Kidney (tissue), 13 donors: ENCODE measurements at regions not wholly inside any gene's neighbourhood (a gene's known extent, or its start where the extent isn't known, plus 50 kb on each side); places are given as distances from the start of the nearest gene placed in this dataset.

ENCODE experiments used
- DNase-seq, 5 donors: peaks; one replicate each; pipeline ENCODE4 v3.0.0-alpha.2; 2013 to 2020
- FAIRE-seq: peaks from 2 replicates; lab custom pipeline; 2012; peaks lifted over from hg19 to GRCh38; lab: Jason Lieb, UNC
- H3K27ac ChIP-seq, 2 donors: one replicate each; pipeline ENCODE4 v1.7.0; 2013; ENCODE audit warnings: low read depth in 2 of 2, low read length in 2 of 2, inconsistent platforms in 1 of 2
- H3K27me3 ChIP-seq: one replicate; pipeline ENCODE4 v1.7.1; 2013; ENCODE audit warnings: low read length, inconsistent platforms; ENCODE audit not compliant: control insufficient read depth, insufficient read depth
- H3K36me3 ChIP-seq, 3 donors: one replicate each; pipeline versions ENCODE4 v1.7.0 to v1.7.1; 2013; ENCODE audit warnings: low read length in 3 of 3, control low read depth in 1 of 3, inconsistent platforms in 1 of 3; ENCODE audit not compliant: insufficient read depth in 3 of 3, control insufficient read depth in 2 of 3
- H3K4me1 ChIP-seq, 3 donors: one replicate each; pipeline versions ENCODE4 v1.7.0 to v1.7.1; 2013; ENCODE audit warnings: low read length in 3 of 3, inconsistent platforms in 1 of 3, low read depth in 1 of 3; ENCODE audit not compliant: control insufficient read depth in 2 of 3, insufficient read depth in 2 of 3
- H3K4me3 ChIP-seq, 3 donors: one replicate each; pipeline versions ENCODE4 v1.7.0 to v1.8.1; 2013; ENCODE audit warnings: low read length in 3 of 3, control low read depth in 1 of 3, inconsistent platforms in 1 of 3
- H3K9ac ChIP-seq, 3 donors: one replicate each; pipeline versions ENCODE4 v1.7.0 to v1.7.1; 2013; ENCODE audit warnings: low read length in 3 of 3, control low read depth in 1 of 3, inconsistent platforms in 1 of 3
- H3K9me3 ChIP-seq, 3 donors: one replicate each; pipeline versions ENCODE4 v1.7.0 to v1.7.1; 2013; ENCODE audit warnings: low read length in 3 of 3, control low read depth in 1 of 3, inconsistent platforms in 1 of 3; ENCODE audit not compliant: control insufficient read depth in 2 of 3, insufficient read depth in 1 of 3
- intact Hi-C: fragments of 100-400 bp; cut with DNase I; formaldehyde crosslinking; loops from one replicate; pipeline ENCODE4 v1.11.1; 2022
- TF ChIP-seq, protein P1 (sequence below): IDR thresholded peaks from 3 replicates; pipeline ENCODE4 v1.5.1; 2012; ENCODE audit warnings: mild to moderate bottlenecking, moderate library complexity, borderline replicate concordance; ENCODE audit not compliant: insufficient read depth; ENCODE audit errors: extremely low read depth
- donor health status: control.
- donor health status: control.
- donor health status: control.
- donor health status: control.
- donor health status: control.
- donor health status: DM: yes; HTN: yes; CAD: no.
- donor health status: Normal renal cell carcinoma (clear cell type).

DNA sequence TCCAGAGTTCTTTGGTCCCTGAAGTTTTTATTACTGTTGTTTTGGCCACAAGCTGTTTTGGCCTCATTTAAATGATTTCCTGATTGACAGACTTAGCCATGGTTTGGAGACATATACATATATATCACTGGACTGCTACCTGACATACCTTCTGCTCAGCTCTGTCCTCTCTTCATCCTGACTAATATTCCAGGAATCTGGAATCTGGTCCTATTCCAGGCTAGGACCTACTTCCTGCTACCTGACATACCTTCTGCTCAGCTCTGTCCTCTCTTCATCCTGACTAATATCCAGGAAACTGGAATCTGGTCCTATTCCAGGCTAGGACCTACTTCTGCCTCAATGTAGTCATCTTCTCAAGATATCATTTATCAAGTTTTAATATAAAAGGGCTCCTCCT is 724.4 kb upstream of the ROBO1 start:
- no peaks in the 10 kb centered on the region for H3K9me3 ChIP-seq

DNA sequence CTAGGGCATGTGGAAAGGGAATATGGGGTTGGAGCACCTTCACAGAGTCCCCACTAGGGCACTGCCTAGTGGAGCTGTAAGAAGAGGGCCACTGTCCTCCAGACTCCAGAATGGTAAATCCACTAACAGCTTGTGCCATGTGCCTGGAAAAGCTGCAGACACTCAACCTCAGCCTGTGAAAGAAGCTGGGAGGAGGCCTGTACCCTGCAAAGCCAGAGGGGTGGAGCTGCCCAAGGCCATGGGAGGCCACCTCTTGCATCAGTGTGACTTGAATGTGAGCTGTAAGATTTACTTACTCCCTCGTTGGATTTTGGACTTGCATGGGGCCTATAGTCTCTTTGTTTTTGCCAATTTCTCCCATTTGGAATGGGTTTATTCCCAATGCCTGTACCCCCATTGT is 705.2 kb upstream of the ROBO1 start:
- Histone ChIP-seq H3K9ac (no peak overlapping the region), H3K36me3 (no peaks in the 10 kb centered on the region), H3K4me1 (no peaks in the 10 kb centered on the region), H3K27me3 (no peaks in the 10 kb centered on the region), H3K4me3 (no peak overlapping the region), H3K27ac (no peak overlapping the region), H3K9me3 (no peaks in the 10 kb centered on the region)
- no peak for DNase-seq
- intact Hi-C loops = no loop called here
- no peak for FAIRE-seq
- TF ChIP-seq, protein P1, sequence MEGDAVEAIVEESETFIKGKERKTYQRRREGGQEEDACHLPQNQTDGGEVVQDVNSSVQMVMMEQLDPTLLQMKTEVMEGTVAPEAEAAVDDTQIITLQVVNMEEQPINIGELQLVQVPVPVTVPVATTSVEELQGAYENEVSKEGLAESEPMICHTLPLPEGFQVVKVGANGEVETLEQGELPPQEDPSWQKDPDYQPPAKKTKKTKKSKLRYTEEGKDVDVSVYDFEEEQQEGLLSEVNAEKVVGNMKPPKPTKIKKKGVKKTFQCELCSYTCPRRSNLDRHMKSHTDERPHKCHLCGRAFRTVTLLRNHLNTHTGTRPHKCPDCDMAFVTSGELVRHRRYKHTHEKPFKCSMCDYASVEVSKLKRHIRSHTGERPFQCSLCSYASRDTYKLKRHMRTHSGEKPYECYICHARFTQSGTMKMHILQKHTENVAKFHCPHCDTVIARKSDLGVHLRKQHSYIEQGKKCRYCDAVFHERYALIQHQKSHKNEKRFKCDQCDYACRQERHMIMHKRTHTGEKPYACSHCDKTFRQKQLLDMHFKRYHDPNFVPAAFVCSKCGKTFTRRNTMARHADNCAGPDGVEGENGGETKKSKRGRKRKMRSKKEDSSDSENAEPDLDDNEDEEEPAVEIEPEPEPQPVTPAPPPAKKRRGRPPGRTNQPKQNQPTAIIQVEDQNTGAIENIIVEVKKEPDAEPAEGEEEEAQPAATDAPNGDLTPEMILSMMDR = no peak

More for the DNA sequence above, 724.4 kb upstream of the ROBO1 start:
- Histone ChIP-seq H3K27ac (no peak overlapping the region), H3K36me3 (no peaks in the 10 kb centered on the region), H3K27me3 (no peaks in the 10 kb centered on the region), H3K4me3 (no peak overlapping the region), H3K9ac (no peak overlapping the region), H3K4me1 (no peaks in the 10 kb centered on the region)
- intact Hi-C loops = no loop called here
- DNase-seq = no peak
- no peak for FAIRE-seq
- TF ChIP-seq, protein P1 = no peak

DNA sequence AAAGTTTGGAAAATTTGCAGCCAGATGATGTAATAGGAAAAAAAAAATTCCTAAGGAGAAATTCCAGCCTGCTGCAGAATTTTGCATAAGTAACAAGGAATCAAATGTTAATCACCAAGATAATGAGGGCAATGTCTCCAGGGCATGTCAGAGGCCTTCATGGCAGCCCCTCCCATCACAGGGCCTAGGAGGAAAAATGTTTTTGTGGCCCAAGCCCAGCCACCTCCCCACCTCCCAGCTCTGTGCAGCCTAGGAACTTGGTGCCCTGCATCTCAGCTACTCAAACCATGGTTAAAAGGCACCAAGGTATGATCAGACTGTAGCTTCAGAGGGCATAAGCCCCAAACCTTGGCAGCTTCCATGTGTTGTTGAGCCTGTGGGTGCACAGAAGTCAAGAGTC is 704.7 kb upstream of the ROBO1 start:
- Histone ChIP-seq H3K4me3 (no peak overlapping the region), H3K36me3 (no peaks in the 10 kb centered on the region), H3K27ac (no peak overlapping the region), H3K9ac (no peak overlapping the region), H3K9me3 (no peaks in the 10 kb centered on the region), H3K27me3 (no peaks in the 10 kb centered on the region), H3K4me1 (no peaks in the 10 kb centered on the region)
- no peak for FAIRE-seq
- no peak for DNase-seq
- intact Hi-C loops = no loop called here
- TF ChIP-seq, protein P1 = no peak

DNA sequence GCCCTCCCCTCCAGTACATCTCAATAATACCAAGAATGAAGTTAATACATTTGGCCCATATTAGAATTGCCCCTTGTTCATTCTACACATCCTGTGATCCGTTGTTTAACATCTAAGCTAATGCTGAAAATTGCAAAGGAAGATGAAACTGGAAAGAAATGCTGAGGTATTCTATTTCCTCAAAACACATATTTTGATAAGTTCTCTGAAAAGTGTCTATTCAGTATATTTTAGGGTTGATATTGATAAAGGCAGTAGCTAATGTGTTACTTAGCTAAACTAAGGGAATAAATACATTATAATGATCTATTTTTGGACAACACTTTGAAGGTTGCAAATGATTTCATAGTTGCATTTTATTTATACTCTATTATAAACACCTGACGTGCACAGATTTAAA is 702.6 kb upstream of the ROBO1 start:
- Histone ChIP-seq H3K9me3 (no peaks in the 10 kb centered on the region), H3K27me3 (no peaks in the 10 kb centered on the region), H3K4me1 (no peaks in the 10 kb centered on the region), H3K4me3 (no peak overlapping the region), H3K36me3 (no peaks in the 10 kb centered on the region), H3K27ac (no peak overlapping the region), H3K9ac (no peak overlapping the region)
- TF ChIP-seq, protein P1 = no peak
- FAIRE-seq (no peak), DNase-seq (no peak)
- intact Hi-C loops = no loop called here
